ENCODE measurements at regions not wholly inside any gene's neighbourhood (a gene's known extent, or its start where the extent isn't known, plus 50 kb on each side); places are given as distances from the start of the nearest gene placed in this dataset.

- no peak for FAIRE-seq
Observed at GRCh38 chr11:116642481-116642880, 130.3 kb downstream of the BUD13 start.

GRCh38 chr11:116641561-116642045 is 131.2 kb downstream of the BUD13 start:
- FAIRE-seq = no peak

- FAIRE-seq = no peak
Observed at GRCh38 chr11:116640641-116641402, 132.0 kb downstream of the BUD13 start.

GRCh38 chr11:116638463-116638862 is 134.3 kb downstream of the BUD13 start:
- FAIRE-seq = no peak

- no peak for FAIRE-seq
Observed at GRCh38 chr11:116637766-116638165, 135.0 kb downstream of the BUD13 start.

GRCh38 chr11:116636341-116636929 is 136.4 kb downstream of the BUD13 start:
- no peak for FAIRE-seq

- FAIRE-seq = no peak
Observed at GRCh38 chr11:116631201-116631600, 141.6 kb downstream of the BUD13 start.

GRCh38 chr11:116618461-116618860 is 154.3 kb downstream of the BUD13 start:
- FAIRE-seq = no peak

- no peak for FAIRE-seq
Observed at GRCh38 chr11:116615211-116615865, 157.4 kb downstream of the BUD13 start.

- no peak for FAIRE-seq
Observed at GRCh38 chr11:116614306-116615210, 158.2 kb downstream of the BUD13 start.

GRCh38 chr11:116613206-116613875 is 159.4 kb downstream of the BUD13 start:
- no peak for FAIRE-seq

- FAIRE-seq = no peak
Observed at GRCh38 chr11:116611998-116612620, 160.7 kb downstream of the BUD13 start.

GRCh38 chr11:116610190-116610589 is 162.6 kb downstream of the BUD13 start:
- FAIRE-seq = no peak

- no peak for FAIRE-seq
Observed at GRCh38 chr11:116607027-116607426, 165.8 kb downstream of the BUD13 start.

- FAIRE-seq = no peak
Observed at GRCh38 chr11:116605543-116606459, 167.0 kb downstream of the BUD13 start.

- FAIRE-seq = no peak
Observed at GRCh38 chr11:116603728-116604323, 169.0 kb downstream of the BUD13 start.

- no peak for FAIRE-seq
Observed at GRCh38 chr11:116602637-116602942, 170.2 kb downstream of the BUD13 start.

- FAIRE-seq = no peak
Observed at GRCh38 chr11:116601814-116602636, 170.8 kb downstream of the BUD13 start.

GRCh38 chr11:116600930-116601329 is 171.9 kb downstream of the BUD13 start:
- no peak for FAIRE-seq

- no peak for FAIRE-seq
Observed at GRCh38 chr11:116598556-116598955, 174.2 kb downstream of the BUD13 start.
